Heart right ventricle (tissue), 16 donors: ENCODE measurements at regions not wholly inside any gene's neighbourhood (a gene's known extent, or its start where the extent isn't known, plus 50 kb on each side); places are given as distances from the start of the nearest gene placed in this dataset.

Experiments
- ATAC-seq, 8 donors: fragments of 200-7000 bp; cut with Tn5 transposase; one replicate each; pipeline ENCODE4 v1.9.1; 2020; ENCODE audit warnings: mild to moderate bottlenecking in 8 of 8, moderate library complexity in 8 of 8, moderate number of reproducible peaks in 1 of 8
- DNase-seq, 2 donors: peaks; one replicate each; pipeline ENCODE4 v3.0.0-alpha.2; 2020
- H3K27ac ChIP-seq, 10 donors: fragments of 200-600 bp; sonication (generic) in 2 of 10; one replicate each; pipeline versions ENCODE4 v1.5.0 to v1.8.0; 2020 to 2022; ENCODE audit warnings: mild to moderate bottlenecking in 3 of 10
- H3K27me3 ChIP-seq, 7 donors: fragments of 200-600 bp; one replicate each; pipeline ENCODE4 v1.8.0; 2021 to 2022; ENCODE audit warnings: mild to moderate bottlenecking in 2 of 7
- H3K36me3 ChIP-seq, 9 donors: fragments of 200-600 bp; sonication (generic) in 1 of 9; one replicate each; pipeline versions ENCODE4 v1.5.0 to v1.8.0; 2020 to 2022; ENCODE audit warnings: mild to moderate bottlenecking in 2 of 9
- H3K4me1 ChIP-seq, 9 donors: fragments of 200-600 bp; sonication (generic) in 1 of 9; one replicate each; pipeline versions ENCODE4 v1.5.0 to v1.8.0; 2020 to 2022; ENCODE audit warnings: mild to moderate bottlenecking in 4 of 9
- H3K4me3 ChIP-seq, 10 donors: fragments of 200-600 bp; sonication (generic) in 2 of 10; one replicate each; pipeline versions ENCODE4 v1.5.0 to v1.8.0; 2020 to 2022; ENCODE audit warnings: mild to moderate bottlenecking in 7 of 10, moderate library complexity in 2 of 10
- H3K9me3 ChIP-seq, 11 donors: fragments of 200-600 bp in 10 of 11; sonication (generic) in 2 of 11; one replicate each; pipeline versions ENCODE4 v1.5.0 to v1.8.0; 2013 to 2022; ENCODE audit warnings: mild to moderate bottlenecking in 2 of 11, control low read depth in 1 of 11, moderate library complexity in 1 of 11
- CTCF ChIP-seq, 9 donors: fragments of 200-600 bp; sonication (generic) in 2 of 9; IDR thresholded peaks; one replicate each; pipeline versions ENCODE4 v1.5.0 to v1.8.0; 2021 to 2022; ENCODE audit warnings: antibody characterized with exemption in 9 of 9, mild to moderate bottlenecking in 5 of 9, moderate library complexity in 1 of 9
- WGBS, 2 donors: extraction: QIAGEN DNeasy Blood & Tissue Kit; methylation state at CpG; one replicate each; pipeline ENCODE4 v1.1.7; 2013; ENCODE audit warnings: inconsistent platforms in 1 of 2; 5-methylcytosine and 5-hydroxymethylcytosine counted together
- intact Hi-C, 10 donors: fragments of 100-400 bp; cut with DNase I; formaldehyde crosslinking; loops; one replicate each; pipeline versions ENCODE4 v1.11.1 to v1.14.2; 2022
- donor health status: Arrhythmogenic right ventricular cardiomyopathy.
- donor health status: ischemic (EF 13 %, LVEDD 7.1; RV severe dilation, severe dysfunction).
- donor health status: healthy with polysubstance abuse.
- donor health status: DM: no; HTN: yes; CAD: no.
- donor health status: DM: no; HTN: no; CAD: no.
- donor health status: ischemic (EF 25% LVEDD 6.9; RV normal size, moderate dysfunction).
- donor health status: ischemic (EF 25% LVEDD 5.7; RV mildly dilated, moderate dysfunction).
- donor health status: healthy.
- donor health status: DM: yes; HTN: yes; CAD: no.
- donor health status: Ischemic cardiomyopathy.
- donor health status: ischemic (EF 35%, LVEDD 5.7; RV mildly dilated, moderate dysfunction).
- donor health status: nonischemic (EF 11% LVEDD 7.7; RV severe dilation, severe dysfunction).
- donor health status: DM: yes; HTN: yes; CAD: no.
- donor health status: PGD.
- donor health status: ischemic (EF 29% LVEDD 5.4; RV normal size, mild dysfunction).
- donor health status: nonischemic (EF 23%, LVEDD 6.1; RV moderate dilation, normal function).

GRCh38 chr13:56019606-56020005 lies 1121.1 kb upstream of the PRR20A start:
- intact Hi-C loops: no loop called here
- H3K27ac ChIP-seq: no peak overlapping the region
- no peaks in the 10 kb centered on the region for H3K27me3 ChIP-seq
- no peak for TF ChIP-seq CTCF (IDR thresholded peaks at IDR 0.05)
- no peak for DNase-seq
- no peak for ATAC-seq
- no peaks in the 10 kb centered on the region for H3K4me1 ChIP-seq
- peaks cover 0 to 18% (median 0%) of the 10 kb centered on the region in 11 donors for H3K9me3 ChIP-seq
- no peaks in the 10 kb centered on the region for H3K36me3 ChIP-seq
- H3K4me3 ChIP-seq: no peak overlapping the region
- WGBS, 2 donors: 89 to 92% methylated on average over 5 of the region's 5 CpGs

GRCh38 chr13:56020425-56020824 lies 1120.3 kb upstream of the PRR20A start:
- DNase-seq: no peak
- 83 to 85% methylated on average over 3 of the region's 3 CpGs for WGBS, 2 donors
- H3K27ac ChIP-seq: no peak overlapping the region
- no peak for TF ChIP-seq CTCF (IDR thresholded peaks at IDR 0.05)
- H3K9me3 ChIP-seq: peaks cover 0 to 18% (median 0%) of the 10 kb centered on the region in 11 donors
- H3K4me1 ChIP-seq: no peaks in the 10 kb centered on the region
- H3K27me3 ChIP-seq: no peaks in the 10 kb centered on the region
- intact Hi-C loops: no loop called here
- ATAC-seq: no peak
- H3K4me3 ChIP-seq: no peak overlapping the region
- no peaks in the 10 kb centered on the region for H3K36me3 ChIP-seq

- Histone ChIP-seq H3K4me1 (no peaks in the 10 kb centered on the region), H3K27me3 (no peaks in the 10 kb centered on the region), H3K27ac (no peak overlapping the region), H3K9me3 (peaks cover 0 to 5% (median 0%) of the 10 kb centered on the region in 11 donors), H3K36me3 (no peaks in the 10 kb centered on the region), H3K4me3 (no peak overlapping the region)
- TF ChIP-seq CTCF (IDR thresholded peaks at IDR 0.05): no peak
- no peak for DNase-seq
- intact Hi-C loops: loop anchor here in 1 of 10 donors (10.0 kb wide), 1 partner anchor 55 kb away; no protein-coding TSS in a partner anchor
- 86% methylated on average over 8 of the region's 8 CpGs for WGBS, 2 donors
- no peak for ATAC-seq
Measured at GRCh38 chr13:56039992-56040391, 1100.7 kb upstream of the PRR20A start.

- DNase-seq (no peak), ATAC-seq (no peak)
- H3K36me3 ChIP-seq: no peaks in the 10 kb centered on the region
- no peaks in the 10 kb centered on the region for H3K4me1 ChIP-seq
- no peak overlapping the region for H3K4me3 ChIP-seq
- H3K27ac ChIP-seq: no peak overlapping the region
- no peak for TF ChIP-seq CTCF (IDR thresholded peaks at IDR 0.05)
- 75 to 84% methylated on average over 1 of the region's 1 CpG for WGBS, 2 donors
- no peaks in the 10 kb centered on the region for H3K27me3 ChIP-seq
- no peaks in the 10 kb centered on the region for H3K9me3 ChIP-seq
- intact Hi-C loops: no loop called here
Measured at GRCh38 chr13:56066321-56066720, 1074.4 kb upstream of the PRR20A start.
